Endodermal cell (in vitro differentiated cells): ENCODE measurements at regions not wholly inside any gene's neighbourhood (a gene's known extent, or its start where the extent isn't known, plus 50 kb on each side); places are given as distances from the start of the nearest gene placed in this dataset.
"Not testable (repeated sequence)": the region's sequence is repeated elsewhere in the genome, so short reads cannot be mapped to it uniquely, and the experiment has no call there.

ENCODE experiments used
- DNase-seq: peaks from one replicate; pipeline ENCODE4 v3.0.0-alpha.2; 2017
- H3K27ac ChIP-seq: 2 replicates; pipeline ENCODE4 v1.5.1; 2013; ENCODE audit warnings: mild to moderate bottlenecking, low read depth, low read length, moderate library complexity
- H3K27me3 ChIP-seq: 2 replicates; pipeline ENCODE4 v1.6.1; 2013; ENCODE audit warnings: mild to moderate bottlenecking, low read length, moderate library complexity; ENCODE audit not compliant: insufficient read depth, control insufficient read depth, poor library complexity, severe bottlenecking
- H3K36me3 ChIP-seq: 2 replicates; pipeline ENCODE4 v1.7.0; 2013; ENCODE audit warnings: mild to moderate bottlenecking, low read length, moderate library complexity; ENCODE audit not compliant: control insufficient read depth, insufficient read depth
- H3K4me1 ChIP-seq: one replicate; pipeline ENCODE4 v1.7.0; 2013; ENCODE audit warnings: low read length; ENCODE audit not compliant: control insufficient read depth, insufficient read depth
- H3K4me3 ChIP-seq: 2 replicates; pipeline ENCODE4 v1.5.1; 2013; ENCODE audit warnings: mild to moderate bottlenecking, low read length, moderate library complexity
- H3K9ac ChIP-seq: 2 replicates; pipeline ENCODE4 v1.6.1; 2013; ENCODE audit warnings: mild to moderate bottlenecking, low read length, moderate library complexity; ENCODE audit not compliant: poor library complexity, severe bottlenecking; ENCODE audit errors: extremely low read depth
- H3K9me3 ChIP-seq: 2 replicates; pipeline ENCODE4 v1.6.1; 2013; ENCODE audit warnings: mild to moderate bottlenecking, low read length, moderate library complexity; ENCODE audit not compliant: control insufficient read depth
- H3K27ac Mint-ChIP-seq: 2 replicates; pipeline ENCODE4 v1.8.0; 2020; ENCODE audit warnings: mixed read lengths
- H3K27me3 Mint-ChIP-seq: 2 replicates; pipeline ENCODE4 v1.8.0; 2021; ENCODE audit warnings: mild to moderate bottlenecking, mixed read lengths; ENCODE audit not compliant: insufficient read depth
- H3K36me3 Mint-ChIP-seq: 2 replicates; pipeline ENCODE4 v1.8.0; 2020; ENCODE audit warnings: low read depth, mixed read lengths
- H3K4me1 Mint-ChIP-seq: 2 replicates; pipeline ENCODE4 v1.8.0; 2020; ENCODE audit warnings: mixed read lengths
- H3K4me3 Mint-ChIP-seq: 2 replicates; pipeline ENCODE4 v1.8.0; 2020; ENCODE audit warnings: mild to moderate bottlenecking, moderate library complexity, mixed read lengths
- H3K9me3 Mint-ChIP-seq: 2 replicates; pipeline ENCODE4 v1.8.0; 2020; ENCODE audit warnings: mild to moderate bottlenecking, mixed read lengths
- WGBS, 2 experiments: methylation state at CpG; one replicate each; pipeline versions ENCODE4 v1.1.5 to v1.1.7; 2013; ENCODE audit warnings: missing lambda C conversion rate in 2 of 2, mixed read lengths in 1 of 2; ENCODE audit not compliant: insufficient coverage in 1 of 2, insufficient read length in 1 of 2; 5-methylcytosine and 5-hydroxymethylcytosine counted together

- H3K36me3 Mint-ChIP-seq: peaks cover 11% of the 10 kb centered on the region
- not testable (repeated sequence) for H3K4me3 Mint-ChIP-seq, H3K27me3 ChIP-seq, H3K4me1 Mint-ChIP-seq, H3K27ac ChIP-seq, H3K9me3 ChIP-seq, H3K9me3 Mint-ChIP-seq, DNase-seq, H3K36me3 ChIP-seq, H3K4me1 ChIP-seq, H3K4me3 ChIP-seq, H3K9ac ChIP-seq, H3K27ac Mint-ChIP-seq, H3K27me3 Mint-ChIP-seq
- WGBS, 2 experiments: no CpG with 5 or more reads among the region's 4 CpGs
Observed at GRCh38 chr3:195986576-195986975, 78.2 kb upstream of the TNK2 start.

GRCh38 chr3:195985348-195985920 lies 77.1 kb upstream of the TNK2 start:
- not testable (repeated sequence) for H3K27me3 Mint-ChIP-seq, H3K4me3 ChIP-seq, H3K4me1 Mint-ChIP-seq, H3K27me3 ChIP-seq, H3K4me3 Mint-ChIP-seq, H3K4me1 ChIP-seq, H3K27ac Mint-ChIP-seq, H3K9me3 ChIP-seq, H3K27ac ChIP-seq, H3K9ac ChIP-seq, DNase-seq, H3K9me3 Mint-ChIP-seq, H3K36me3 ChIP-seq
- H3K36me3 Mint-ChIP-seq: peaks cover 11% of the 10 kb centered on the region
- WGBS, 2 experiments: 92 to 95% methylated on average over 4 to 9 of the region's 11 CpGs

- H3K4me3 ChIP-seq, H3K4me1 Mint-ChIP-seq, H3K27ac ChIP-seq, H3K27me3 ChIP-seq, H3K9me3 ChIP-seq, H3K9me3 Mint-ChIP-seq, H3K36me3 ChIP-seq, H3K27ac Mint-ChIP-seq, H3K4me1 ChIP-seq, H3K4me3 Mint-ChIP-seq, DNase-seq, H3K27me3 Mint-ChIP-seq, H3K9ac ChIP-seq: not testable (repeated sequence)
- peaks cover 14% of the 10 kb centered on the region for H3K36me3 Mint-ChIP-seq
- 97 to 100% methylated on average over 5 to 10 of the region's 12 CpGs for WGBS, 2 experiments
Observed at GRCh38 chr3:195984392-195985030, 76.2 kb upstream of the TNK2 start.

GRCh38 chr3:195983880-195984279 lies 75.5 kb upstream of the TNK2 start:
- not testable (repeated sequence) for H3K27ac ChIP-seq, DNase-seq, H3K9me3 Mint-ChIP-seq, H3K27me3 Mint-ChIP-seq, H3K4me1 ChIP-seq, H3K9ac ChIP-seq, H3K27me3 ChIP-seq, H3K9me3 ChIP-seq, H3K4me3 ChIP-seq, H3K27ac Mint-ChIP-seq, H3K4me3 Mint-ChIP-seq, H3K4me1 Mint-ChIP-seq
- H3K36me3 ChIP-seq: peaks cover 12% of the 10 kb centered on the region
- H3K36me3 Mint-ChIP-seq: peaks cover 16% of the 10 kb centered on the region
- 89 to 93% methylated on average over 12 to 16 of the region's 16 CpGs for WGBS, 2 experiments

GRCh38 chr3:195982754-195983153 lies 74.4 kb upstream of the TNK2 start:
- 95 to 97% methylated on average over 7 to 17 of the region's 17 CpGs for WGBS, 2 experiments
- not testable (repeated sequence) for H3K4me1 ChIP-seq, H3K4me1 Mint-ChIP-seq, H3K9me3 Mint-ChIP-seq, DNase-seq, H3K9me3 ChIP-seq, H3K4me3 Mint-ChIP-seq, H3K4me3 ChIP-seq, H3K27me3 ChIP-seq, H3K27me3 Mint-ChIP-seq, H3K9ac ChIP-seq, H3K27ac Mint-ChIP-seq, H3K27ac ChIP-seq
- H3K36me3 Mint-ChIP-seq: peaks cover 16% of the 10 kb centered on the region
- H3K36me3 ChIP-seq: peaks cover 17% of the 10 kb centered on the region

GRCh38 chr3:195981778-195982177 lies 73.4 kb upstream of the TNK2 start:
- not testable (repeated sequence) for H3K27me3 ChIP-seq, DNase-seq, H3K27ac Mint-ChIP-seq, H3K4me3 Mint-ChIP-seq, H3K4me1 ChIP-seq, H3K9me3 Mint-ChIP-seq, H3K9me3 ChIP-seq, H3K4me3 ChIP-seq, H3K4me1 Mint-ChIP-seq, H3K27me3 Mint-ChIP-seq, H3K9ac ChIP-seq, H3K27ac ChIP-seq
- peaks cover 18% of the 10 kb centered on the region for H3K36me3 ChIP-seq
- H3K36me3 Mint-ChIP-seq: peaks cover 16% of the 10 kb centered on the region
- 60 to 86% methylated on average over 4 to 7 of the region's 7 CpGs for WGBS, 2 experiments

- not testable (repeated sequence) for H3K27ac Mint-ChIP-seq, H3K4me1 ChIP-seq, H3K27me3 Mint-ChIP-seq, H3K4me3 ChIP-seq, H3K9ac ChIP-seq, H3K9me3 Mint-ChIP-seq, DNase-seq, H3K27ac ChIP-seq, H3K9me3 ChIP-seq, H3K4me1 Mint-ChIP-seq, H3K27me3 ChIP-seq, H3K4me3 Mint-ChIP-seq
- peaks cover 24% of the 10 kb centered on the region for H3K36me3 Mint-ChIP-seq
- 94 to 100% methylated on average over 4 to 10 of the region's 10 CpGs for WGBS, 2 experiments
- H3K36me3 ChIP-seq: peaks cover 28% of the 10 kb centered on the region
Observed at GRCh38 chr3:195979877-195980276, 71.5 kb upstream of the TNK2 start.
